Inflammatory macrophage (primary cell): ENCODE measurements at regions not wholly inside any gene's neighbourhood (a gene's known extent, or its start where the extent isn't known, plus 50 kb on each side); places are given as distances from the start of the nearest gene placed in this dataset.
A peak's percentile ranks its signal among the peaks of the same experiment; 100 is the strongest.
"Not testable (repeated sequence)": the region's sequence is repeated elsewhere in the genome, so short reads cannot be mapped to it uniquely, and the experiment has no call there.

ENCODE experiments used
- DNase-seq, 2 donors: peaks; one replicate each; pipeline ENCODE4 v3.0.0-alpha.2; 2020 to 2022

- DNase-seq, result peak; percentile 70 to 87
Measured at GRCh38 chr11:19625438-19625837, 87.2 kb upstream of the NAV2 start.

DNA sequence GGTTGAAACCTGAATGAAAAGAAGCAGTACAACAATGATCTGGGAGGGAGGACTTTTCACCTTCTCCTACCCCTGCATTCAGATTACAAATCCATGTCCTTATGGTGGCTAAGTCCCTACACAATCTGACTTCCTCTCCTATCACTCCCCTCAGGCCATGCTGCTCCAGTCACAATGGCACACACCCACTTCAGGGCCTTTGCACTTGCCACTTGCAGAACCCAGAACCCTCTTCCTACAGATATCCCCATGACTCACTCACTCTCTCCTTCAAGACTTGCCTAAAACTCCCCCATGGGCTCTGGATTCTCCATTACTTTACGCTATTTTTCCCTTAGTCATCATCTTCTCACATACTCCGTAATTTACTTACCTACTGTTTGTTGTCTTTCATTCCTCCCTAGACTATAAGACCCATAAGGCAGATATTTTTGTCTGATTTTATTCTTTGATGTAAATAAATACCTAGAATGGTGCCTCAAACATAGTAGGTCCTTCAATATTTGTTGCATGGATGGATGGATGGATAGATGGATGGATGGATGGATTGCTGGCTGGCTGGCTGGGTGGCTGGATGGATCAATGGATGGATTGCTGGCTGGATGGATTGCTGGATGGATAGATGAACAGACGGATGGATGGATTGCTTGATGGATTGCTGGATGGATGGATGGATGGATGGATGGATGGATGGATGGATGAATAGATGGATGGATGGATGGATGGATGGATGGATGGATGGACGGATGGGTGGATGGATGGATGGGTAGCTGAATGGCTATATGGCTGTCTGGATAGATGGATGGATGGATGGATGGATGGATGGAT is 94.7 kb upstream of the NAV2 start:
- peak in 1 of 2 donors; percentile 53 for DNase-seq

GRCh38 chr11:19615341-19616183 is 97.1 kb upstream of the NAV2 start:
- peak; percentile 29 to 41 for DNase-seq

DNA sequence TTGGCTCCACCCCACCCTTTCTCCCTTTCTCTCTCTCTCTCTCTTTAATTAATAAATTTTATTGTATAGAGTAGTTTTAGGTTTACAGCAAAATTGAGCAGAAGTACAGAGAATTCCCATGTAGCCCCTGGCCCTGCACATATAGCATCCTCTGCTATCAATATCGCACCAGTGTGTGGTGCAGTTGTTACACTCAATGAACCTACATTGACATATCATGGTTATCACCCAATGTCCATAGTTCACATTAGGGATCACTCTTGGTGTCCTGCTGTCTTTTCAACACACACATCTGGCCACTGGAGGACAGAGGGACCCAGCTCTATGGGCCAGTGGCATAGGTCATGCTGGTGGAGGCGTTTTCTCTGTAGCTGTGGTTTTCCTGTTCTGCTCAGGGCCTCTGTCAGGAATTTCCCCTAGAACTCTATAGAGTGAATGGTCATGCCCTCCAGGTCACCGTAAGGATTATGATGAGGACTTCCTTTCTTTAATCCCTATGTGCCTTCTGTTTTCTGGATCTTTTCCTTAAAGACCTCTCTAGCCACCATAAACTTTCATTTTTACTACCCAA is 98.2 kb upstream of the NAV2 start:
- DNase-seq, result peak; percentile 24 to 77

DNA sequence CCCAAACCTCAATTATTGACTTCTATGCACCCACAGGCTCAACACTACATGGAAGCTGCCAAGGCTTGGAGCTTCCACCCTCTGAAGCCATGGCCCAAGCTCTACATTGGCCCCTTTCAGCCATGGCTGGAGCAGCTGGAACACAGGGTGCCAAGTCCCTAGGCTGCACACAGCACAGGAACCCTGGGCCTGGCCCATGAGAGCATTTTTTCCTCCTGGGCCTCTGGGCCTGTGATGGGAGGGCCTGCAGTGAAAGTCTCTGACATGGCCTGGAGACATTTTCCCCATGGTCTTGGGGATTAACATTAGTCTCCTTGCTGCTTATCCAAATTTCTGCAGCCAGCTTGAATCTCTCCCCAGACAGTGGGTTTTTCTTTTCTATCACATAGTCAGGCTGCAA is 100.6 kb upstream of the NAV2 start:
- DNase-seq, result not testable (repeated sequence)

GRCh38 chr11:19607656-19608360 is 104.8 kb upstream of the NAV2 start:
- no peak for DNase-seq

DNA sequence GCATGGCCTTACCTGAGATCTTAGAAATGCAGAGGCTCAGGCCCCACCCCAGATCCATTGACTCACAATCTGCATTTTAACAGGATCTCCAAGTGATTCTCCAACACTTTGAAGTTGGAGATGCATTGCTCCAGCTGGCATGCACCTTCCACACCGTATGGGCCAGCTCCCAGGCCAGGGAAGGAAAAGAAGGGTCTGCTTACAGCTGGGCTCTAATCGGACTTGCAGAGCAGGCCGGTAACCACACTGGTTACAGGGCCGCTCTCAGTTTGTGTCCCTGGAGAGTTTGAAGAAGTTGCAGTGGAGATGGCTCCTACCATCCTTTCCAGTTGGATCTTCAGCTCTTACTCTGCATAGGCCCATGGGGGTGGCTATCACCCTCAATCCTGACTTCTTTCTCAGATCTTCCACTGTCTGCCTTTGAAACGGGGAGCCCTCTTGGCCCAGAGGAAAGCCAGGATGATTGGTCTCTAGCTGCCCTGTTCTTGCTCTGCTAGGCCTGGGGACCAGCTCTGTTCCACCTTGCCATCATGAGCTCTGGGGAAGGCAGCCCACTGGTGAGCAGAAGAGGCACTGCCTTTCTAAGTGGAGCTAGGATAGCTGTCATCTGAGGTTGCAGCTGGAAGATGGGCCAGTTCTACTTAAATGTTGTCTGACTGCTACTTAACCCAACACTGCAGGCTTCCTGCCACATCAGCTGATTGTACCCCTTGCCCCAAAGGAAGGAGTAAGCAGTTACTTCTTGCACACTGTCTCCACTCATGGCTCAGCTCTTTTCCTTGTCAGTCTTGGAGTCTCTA is 105.6 kb upstream of the NAV2 start:
- DNase-seq, result no peak

GRCh38 chr11:19605520-19606371 is 106.9 kb upstream of the NAV2 start:
- DNase-seq, result no peak

GRCh38 chr11:19604679-19605375 is 107.8 kb upstream of the NAV2 start:
- no peak for DNase-seq

GRCh38 chr11:19603771-19604170 is 108.9 kb upstream of the NAV2 start:
- no peak for DNase-seq

- peak; percentile 54 to 86 for DNase-seq
Measured at GRCh38 chr11:19602891-19603290, 109.7 kb upstream of the NAV2 start.

GRCh38 chr11:19602406-19602805 is 110.2 kb upstream of the NAV2 start:
- DNase-seq, result no peak

DNA sequence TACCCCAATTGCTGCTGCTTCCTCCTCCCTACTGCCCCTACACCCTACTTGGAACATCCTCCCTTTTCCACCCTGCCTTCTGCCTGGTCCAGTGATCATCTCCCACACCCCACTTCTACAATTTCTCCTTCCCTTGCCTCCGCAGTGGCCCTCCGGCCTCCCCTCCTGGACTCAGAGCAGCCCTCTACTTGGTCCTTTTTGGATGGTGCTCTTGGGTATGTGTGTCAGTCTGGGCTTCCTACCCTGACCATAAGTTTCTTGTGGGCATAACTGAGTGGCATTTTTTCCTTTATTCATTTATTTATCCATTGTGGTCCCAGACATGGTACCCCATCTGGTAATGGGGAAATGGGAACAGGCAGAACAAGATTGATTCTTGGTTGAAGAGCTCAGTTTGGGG is 111.4 kb upstream of the NAV2 start:
- no peak for DNase-seq

DNA sequence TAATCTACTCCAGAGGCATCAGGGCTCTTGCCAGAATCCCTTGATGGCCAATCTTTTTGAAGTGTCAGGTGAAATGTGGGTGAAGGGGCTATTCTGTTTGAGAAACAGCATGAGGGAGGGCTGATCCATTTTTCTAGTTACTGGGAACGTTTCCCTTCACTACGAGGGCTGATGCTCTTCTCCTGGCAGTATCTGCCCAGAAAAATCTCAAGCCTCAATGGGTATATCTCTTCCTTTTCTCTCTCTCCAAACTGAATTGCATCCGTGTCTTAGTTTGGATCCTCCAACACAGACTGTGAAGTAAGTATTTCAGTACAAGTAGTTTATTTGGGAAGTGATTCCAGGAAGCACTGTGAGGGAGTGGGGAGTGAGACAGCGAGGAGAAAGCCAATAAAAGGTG is 113.0 kb upstream of the NAV2 start:
- DNase-seq, result no peak

GRCh38 chr11:19598876-19599486 is 113.7 kb upstream of the NAV2 start:
- no peak for DNase-seq

- DNase-seq, result no peak
Measured at GRCh38 chr11:19598456-19598855, 114.2 kb upstream of the NAV2 start.

DNA sequence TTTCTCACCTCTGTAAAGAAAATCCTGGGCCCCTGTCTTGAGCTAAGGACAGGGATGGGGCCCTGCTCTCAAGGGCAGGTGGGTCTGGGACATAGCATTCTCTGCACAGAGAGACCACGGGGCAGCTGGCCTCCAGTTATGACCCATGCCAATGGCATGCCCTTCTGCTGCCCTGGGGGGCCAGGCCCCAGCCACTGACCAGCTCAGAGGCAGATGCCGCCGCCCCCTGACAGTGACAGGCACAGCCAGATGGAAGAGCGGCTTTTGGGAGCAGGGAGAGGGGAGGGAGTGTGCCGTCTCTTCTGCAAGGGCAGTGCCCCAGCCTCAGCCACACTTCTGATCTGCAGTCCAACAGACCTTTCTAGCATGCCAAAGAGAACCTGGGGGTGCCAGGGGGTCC is 114.8 kb upstream of the NAV2 start:
- DNase-seq, result no peak

DNA sequence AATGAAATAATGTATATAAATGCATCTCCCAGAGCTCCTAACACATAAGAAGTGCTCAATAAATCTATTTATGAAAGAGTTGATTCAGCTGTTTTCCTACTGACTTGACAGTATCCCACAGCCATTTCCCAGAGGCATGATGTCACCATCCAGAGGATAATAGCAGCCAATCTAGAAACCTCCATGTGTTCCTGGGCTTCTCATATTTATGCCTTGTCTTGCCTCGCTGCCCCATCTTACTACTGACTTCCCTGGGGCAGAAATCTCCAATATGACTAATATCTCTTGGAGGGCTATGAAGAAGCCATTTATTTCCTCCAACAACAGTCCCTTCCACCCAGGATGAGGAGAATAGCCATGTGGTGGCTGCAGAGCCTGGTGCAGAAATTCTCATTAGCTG is 115.4 kb upstream of the NAV2 start:
- DNase-seq, result no peak

DNA sequence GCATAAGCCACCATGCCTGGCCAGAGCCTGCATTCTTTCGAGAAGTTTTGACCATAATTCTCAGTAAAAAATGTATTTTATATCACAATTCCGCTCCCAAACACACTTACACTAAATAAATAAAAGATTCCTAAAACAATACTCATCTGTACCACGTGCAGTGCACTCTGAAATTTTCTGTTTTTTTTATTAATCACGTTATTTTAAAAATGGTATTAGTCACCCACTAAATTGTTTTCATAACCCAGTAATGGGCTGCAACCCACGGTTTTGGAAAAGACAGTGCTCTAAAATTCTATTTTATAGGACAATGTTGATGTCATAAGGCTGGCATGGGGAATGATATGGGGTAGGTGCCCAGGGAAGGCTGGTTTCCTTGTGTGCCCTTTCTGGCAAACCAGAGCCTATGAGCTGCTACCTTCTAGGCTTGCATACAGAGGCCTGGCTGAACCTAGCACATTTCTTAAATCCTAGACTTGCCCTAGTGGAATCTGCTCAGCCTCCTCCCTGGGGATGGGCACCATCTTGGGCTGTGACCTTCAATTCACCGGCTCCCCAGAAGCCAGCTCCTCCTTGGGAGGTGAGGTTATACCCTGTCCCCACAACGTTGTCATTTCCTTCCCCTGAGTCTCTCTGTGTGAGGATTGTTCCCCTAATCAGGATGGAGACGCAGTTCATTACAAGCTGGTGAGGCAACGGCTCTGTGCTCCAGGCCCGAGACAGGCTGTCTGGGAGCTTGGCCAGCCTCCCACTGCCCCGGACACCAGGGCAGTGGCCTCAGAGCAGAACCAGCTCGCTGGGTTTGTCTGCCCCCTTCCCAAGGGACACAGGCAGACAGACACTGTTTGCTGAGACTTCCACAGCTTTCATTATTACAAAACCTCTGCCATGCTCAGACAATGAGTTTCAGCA is 116.5 kb upstream of the NAV2 start:
- DNase-seq, result peak in 1 of 2 donors; percentile 25
